Tibial nerve (tissue), 3 donors: ENCODE measurements at regions not wholly inside any gene's neighbourhood (a gene's known extent, or its start where the extent isn't known, plus 50 kb on each side); places are given as distances from the start of the nearest gene placed in this dataset.

ENCODE experiments used
- CTCF ChIP-seq, 5 experiments: fragments of 200-600 bp in 3 of 5; fragments of 450-650 bp in 2 of 5; sonication (generic) in 3 of 5; IDR thresholded peaks; one replicate each; pipeline ENCODE4 v1.5.1; 2016 to 2019; ENCODE audit warnings: antibody characterized with exemption in 5 of 5, mild to moderate bottlenecking in 3 of 5, moderate library complexity in 2 of 5
- POLR2A ChIP-seq, 2 donors: fragments of 450-650 bp; IDR thresholded peaks; one replicate each; pipeline ENCODE4 v1.6.1; 2017; ENCODE audit warnings: antibody characterized with exemption in 2 of 2, mild to moderate bottlenecking in 2 of 2, moderate library complexity in 2 of 2

GRCh38 chr12:107558816-107559382 is 126.7 kb upstream of the PWP1 start:
- no peak for TF ChIP-seq CTCF (IDR thresholded peaks at IDR 0.05)
- TF ChIP-seq POLR2A (IDR thresholded peaks at IDR 0.05), result no peak
